Astrocyte (in vitro differentiated cells and primary cell): ENCODE measurements at regions not wholly inside any gene's neighbourhood (a gene's known extent, or its start where the extent isn't known, plus 50 kb on each side); places are given as distances from the start of the nearest gene placed in this dataset.

Source experiments
- DNase-seq: peaks from one replicate; pipeline ENCODE4 v3.0.0-alpha.2; 2010; ENCODE audit warnings: low read depth
- FAIRE-seq: peaks from 2 replicates; lab custom pipeline; 2011; peaks lifted over from hg19 to GRCh38; lab: Jason Lieb, UNC
- H2AFZ ChIP-seq: 2 replicates; pipeline ENCODE4 v1.6.0; 2012; ENCODE audit warnings: low read depth, low read length, inconsistent platforms
- H3K27ac ChIP-seq: 2 replicates; pipeline ENCODE4 v1.5.1; 2011; ENCODE audit warnings: low read depth, low read length, inconsistent platforms
- H3K27me3 ChIP-seq: 2 replicates; pipeline ENCODE4 v1.6.0; 2011; ENCODE audit warnings: low read length, inconsistent platforms; ENCODE audit not compliant: insufficient read depth
- H3K36me3 ChIP-seq: 2 replicates; pipeline ENCODE4 v1.5.1; 2011; ENCODE audit warnings: low read length, inconsistent platforms; ENCODE audit not compliant: insufficient read depth
- H3K4me1 ChIP-seq: 2 replicates; pipeline ENCODE4 v1.5.1; 2011; ENCODE audit warnings: low read length, inconsistent platforms; ENCODE audit not compliant: insufficient read depth
- H3K4me2 ChIP-seq: 2 replicates; pipeline ENCODE4 v1.6.0; 2012; ENCODE audit warnings: low read length, inconsistent platforms
- H3K4me3 ChIP-seq: 2 replicates; pipeline ENCODE4 v1.5.1; 2011; ENCODE audit warnings: low read depth, mild to moderate bottlenecking, low read length, inconsistent platforms; ENCODE audit not compliant: insufficient read depth
- H3K79me2 ChIP-seq: 2 replicates; pipeline ENCODE4 v1.6.0; 2012; ENCODE audit warnings: mild to moderate bottlenecking, low read length, inconsistent platforms; ENCODE audit not compliant: insufficient read depth
- H3K9ac ChIP-seq: 2 replicates; pipeline ENCODE4 v1.6.0; 2012; ENCODE audit warnings: mild to moderate bottlenecking, low read length, inconsistent platforms
- H3K9me3 ChIP-seq: 2 replicates; pipeline ENCODE4 v1.5.1; 2012; ENCODE audit warnings: low read depth, mild to moderate bottlenecking, low read length, inconsistent platforms; ENCODE audit not compliant: insufficient read depth
- H4K20me1 ChIP-seq: 2 replicates; pipeline ENCODE4 v1.6.0; 2012; ENCODE audit warnings: low read length, inconsistent platforms; ENCODE audit not compliant: insufficient read depth
- H3K27ac Mint-ChIP-seq: one replicate; pipeline ENCODE4 v1.8.0; 2021; ENCODE audit warnings: mild to moderate bottlenecking, mixed read lengths; ENCODE audit not compliant: unreplicated experiment
- H3K27me3 Mint-ChIP-seq: one replicate; pipeline ENCODE4 v1.8.0; 2021; ENCODE audit warnings: low read depth, mixed read lengths; ENCODE audit not compliant: unreplicated experiment
- H3K36me3 Mint-ChIP-seq: one replicate; pipeline ENCODE4 v1.8.0; 2021; ENCODE audit warnings: low read depth, mixed read lengths; ENCODE audit not compliant: unreplicated experiment
- H3K4me1 Mint-ChIP-seq: one replicate; pipeline ENCODE4 v1.8.0; 2021; ENCODE audit warnings: low read depth, mixed read lengths; ENCODE audit not compliant: unreplicated experiment
- H3K4me3 Mint-ChIP-seq: one replicate; pipeline ENCODE4 v1.8.0; 2021; ENCODE audit warnings: mild to moderate bottlenecking, moderate library complexity, mixed read lengths; ENCODE audit not compliant: unreplicated experiment
- H3K9me3 Mint-ChIP-seq: one replicate; pipeline ENCODE4 v1.8.0; 2021; ENCODE audit warnings: mild to moderate bottlenecking, mixed read lengths; ENCODE audit not compliant: unreplicated experiment
- CTCF ChIP-seq: IDR thresholded peaks from 2 replicates; pipeline ENCODE4 v1.5.1; 2011; ENCODE audit warnings: low read depth, mild to moderate bottlenecking, inconsistent platforms, low read length, moderate library complexity; ENCODE audit not compliant: insufficient read depth
- EZH2 ChIP-seq: IDR thresholded peaks from 2 replicates; pipeline ENCODE4 v1.6.1; 2012; ENCODE audit warnings: mild to moderate bottlenecking, low read length, inconsistent platforms; ENCODE audit not compliant: insufficient read depth

GRCh38 chr6:122075917-122076316 lies 323.5 kb upstream of the HSF2 start:
- Mint-ChIP-seq H3K4me1 (no peaks in the 10 kb centered on the region), H3K4me3 (no peak overlapping the region), H3K36me3 (no peaks in the 10 kb centered on the region), H3K9me3 (no peaks in the 10 kb centered on the region), H3K27ac (no peak overlapping the region), H3K27me3 (no peaks in the 10 kb centered on the region)
- Histone ChIP-seq H3K27me3 (no peaks in the 10 kb centered on the region), H3K79me2 (no peaks in the 10 kb centered on the region), H3K4me2 (no peak overlapping the region), H3K27ac (no peak overlapping the region), H3K9me3 (no peaks in the 10 kb centered on the region), H2AFZ (no peak overlapping the region), H4K20me1 (no peaks in the 10 kb centered on the region), H3K9ac (no peak overlapping the region), H3K36me3 (no peaks in the 10 kb centered on the region), H3K4me3 (no peak overlapping the region), H3K4me1 (no peaks in the 10 kb centered on the region)
- FAIRE-seq (no peak), DNase-seq (no peak)
- TF ChIP-seq EZH2 (no peak), CTCF (no peak)

- Histone ChIP-seq H4K20me1 (no peaks in the 10 kb centered on the region), H3K36me3 (no peaks in the 10 kb centered on the region), H3K27me3 (no peaks in the 10 kb centered on the region), H3K4me1 (no peaks in the 10 kb centered on the region), H3K27ac (no peak overlapping the region), H3K9ac (no peak overlapping the region), H2AFZ (no peak overlapping the region), H3K79me2 (no peaks in the 10 kb centered on the region), H3K9me3 (no peaks in the 10 kb centered on the region), H3K4me2 (no peak overlapping the region), H3K4me3 (no peak overlapping the region)
- no peaks in the 10 kb centered on the region for H3K36me3 Mint-ChIP-seq
- H3K27me3 Mint-ChIP-seq, result no peaks in the 10 kb centered on the region
- no peak for DNase-seq
- FAIRE-seq, result no peak
- no peak overlapping the region for H3K4me3 Mint-ChIP-seq
- TF ChIP-seq CTCF (no peak), EZH2 (no peak)
- H3K9me3 Mint-ChIP-seq, result no peaks in the 10 kb centered on the region
- H3K27ac Mint-ChIP-seq, result no peak overlapping the region
- H3K4me1 Mint-ChIP-seq, result no peaks in the 10 kb centered on the region
These were observed 321.8 kb upstream of the HSF2 start for GRCh38 chr6:122077603-122078002.

GRCh38 chr6:122078481-122078880 lies 321.0 kb upstream of the HSF2 start:
- no peaks in the 10 kb centered on the region for H3K4me1 ChIP-seq
- Mint-ChIP-seq H3K27ac (no peak overlapping the region), H3K4me3 (no peak overlapping the region), H3K36me3 (no peaks in the 10 kb centered on the region), H3K27me3 (no peaks in the 10 kb centered on the region), H3K4me1 (no peaks in the 10 kb centered on the region), H3K9me3 (no peaks in the 10 kb centered on the region)
- DNase-seq (no peak), FAIRE-seq (no peak)
- no peaks in the 10 kb centered on the region for H3K9me3 ChIP-seq
- TF ChIP-seq CTCF (no peak), EZH2 (no peak)
- no peak overlapping the region for H3K4me3 ChIP-seq
- no peak overlapping the region for H3K9ac ChIP-seq
- no peaks in the 10 kb centered on the region for H3K27me3 ChIP-seq
- no peaks in the 10 kb centered on the region for H3K79me2 ChIP-seq
- no peak overlapping the region for H2AFZ ChIP-seq
- no peak overlapping the region for H3K27ac ChIP-seq
- no peaks in the 10 kb centered on the region for H3K36me3 ChIP-seq
- H3K4me2 ChIP-seq, result no peak overlapping the region
- H4K20me1 ChIP-seq, result no peaks in the 10 kb centered on the region
